Activated naive CD8-positive, alpha-beta T cell (primary cell): ENCODE measurements at regions not wholly inside any gene's neighbourhood (a gene's known extent, or its start where the extent isn't known, plus 50 kb on each side); places are given as distances from the start of the nearest gene placed in this dataset.
A peak's percentile ranks its signal among the peaks of the same experiment; 100 is the strongest.

Experiments used
- H3K27ac Mint-ChIP-seq: one replicate; pipeline ENCODE4 v1.8.0; 2021; ENCODE audit warnings: mixed read lengths
- H3K27me3 Mint-ChIP-seq: one replicate; pipeline ENCODE4 v1.8.0; 2021; ENCODE audit warnings: mixed read lengths
- H3K36me3 Mint-ChIP-seq: one replicate; pipeline ENCODE4 v1.8.0; 2021; ENCODE audit warnings: mixed read lengths
- H3K4me1 Mint-ChIP-seq: one replicate; pipeline ENCODE4 v1.8.0; 2021; ENCODE audit warnings: low read depth, mixed read lengths
- H3K4me3 Mint-ChIP-seq: one replicate; pipeline ENCODE4 v1.8.0; 2021; ENCODE audit warnings: mild to moderate bottlenecking, mixed read lengths
- H3K9me3 Mint-ChIP-seq: one replicate; pipeline ENCODE4 v1.8.0; 2021; ENCODE audit warnings: low read depth, mixed read lengths

GRCh38 chr1:234970401-234970730, 158.3 kb downstream of the TOMM20 start:
- Mint-ChIP-seq H3K36me3 (no peaks in the 10 kb centered on the region), H3K27ac (peak overlapping the region; percentile 58), H3K4me3 (peak overlapping the region; percentile 45), H3K4me1 (peaks cover 47% of the 10 kb centered on the region), H3K27me3 (no peaks in the 10 kb centered on the region), H3K9me3 (no peaks in the 10 kb centered on the region)

DNA sequence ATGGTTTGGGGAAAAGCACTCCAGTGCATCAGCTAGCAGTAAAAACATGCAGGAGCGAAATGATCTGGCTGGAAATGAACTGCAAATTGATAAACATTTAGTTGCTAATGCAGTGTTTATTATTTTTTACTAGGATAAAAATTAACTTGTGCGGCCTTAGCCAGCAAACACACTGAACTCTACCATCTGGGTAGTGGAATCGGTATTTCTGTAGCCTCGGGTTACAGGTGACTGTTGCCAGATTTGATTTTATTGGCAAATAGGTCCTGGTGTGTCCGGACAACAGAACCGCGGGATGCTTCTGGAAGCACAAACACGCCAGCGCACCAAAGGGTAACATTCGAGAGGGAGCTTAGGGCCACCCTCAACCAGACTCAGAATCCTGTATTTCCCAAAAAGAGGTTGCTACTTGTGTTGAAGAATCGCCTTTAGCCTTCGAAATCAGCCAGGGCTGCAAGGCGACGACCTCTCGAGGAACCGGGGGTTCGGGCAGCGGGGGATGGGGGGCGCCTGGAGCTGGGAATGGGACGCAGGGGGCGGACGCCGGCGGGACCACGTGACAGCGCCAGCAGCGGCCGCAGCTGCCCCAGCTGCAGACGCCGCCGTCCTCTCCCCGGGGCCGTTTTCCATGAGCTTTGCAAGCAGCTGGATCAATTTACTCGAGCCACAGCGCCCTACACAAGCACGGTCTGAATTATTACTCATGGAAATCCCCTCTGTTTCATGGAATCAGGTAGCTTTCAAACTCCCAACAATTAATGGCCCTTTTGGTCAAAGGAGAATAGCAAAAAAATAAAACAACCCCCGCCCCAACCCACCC, 158.8 kb downstream of the TOMM20 start:
- Mint-ChIP-seq H3K4me1 (peaks cover 47% of the 10 kb centered on the region), H3K27ac (no peak overlapping the region), H3K36me3 (peaks cover 3% of the 10 kb centered on the region), H3K27me3 (no peaks in the 10 kb centered on the region), H3K4me3 (peak overlapping the region; percentile 13), H3K9me3 (no peaks in the 10 kb centered on the region)

DNA sequence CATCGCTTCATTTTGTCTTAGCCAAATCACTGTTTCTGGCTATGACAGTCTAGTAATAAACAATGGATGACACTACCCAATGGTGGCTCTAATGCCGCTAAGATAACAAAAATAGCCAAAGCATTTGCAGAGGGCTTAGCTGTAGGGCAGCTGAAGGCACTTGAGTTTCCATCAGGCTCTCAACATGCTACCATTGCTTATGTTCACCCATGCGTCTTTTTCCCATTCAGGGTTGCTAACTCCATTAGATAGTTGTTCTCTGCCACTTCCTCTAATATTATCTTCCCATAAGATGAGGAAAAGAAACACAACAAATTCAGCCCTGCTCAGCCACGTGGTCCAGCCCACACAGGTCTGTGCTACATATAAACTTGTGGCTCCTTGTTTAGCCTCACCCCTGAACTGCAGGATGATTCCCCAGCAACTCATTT, 159.6 kb downstream of the TOMM20 start:
- Mint-ChIP-seq H3K27me3 (no peaks in the 10 kb centered on the region), H3K27ac (peak overlapping the region; percentile 70), H3K4me3 (no peak overlapping the region), H3K4me1 (peaks cover 54% of the 10 kb centered on the region), H3K36me3 (peaks cover 3% of the 10 kb centered on the region), H3K9me3 (no peaks in the 10 kb centered on the region)

- H3K4me3 Mint-ChIP-seq, result no peak overlapping the region
- H3K36me3 Mint-ChIP-seq, result peaks cover 4% of the 10 kb centered on the region
- no peaks in the 10 kb centered on the region for H3K27me3 Mint-ChIP-seq
- no peaks in the 10 kb centered on the region for H3K9me3 Mint-ChIP-seq
- H3K4me1 Mint-ChIP-seq, result peaks cover 59% of the 10 kb centered on the region
- no peak overlapping the region for H3K27ac Mint-ChIP-seq
Measured at GRCh38 chr1:234968451-234968850, 160.2 kb downstream of the TOMM20 start.

- Mint-ChIP-seq H3K4me1 (peaks cover 66% of the 10 kb centered on the region), H3K4me3 (no peak overlapping the region), H3K36me3 (peaks cover 5% of the 10 kb centered on the region), H3K27me3 (no peaks in the 10 kb centered on the region), H3K27ac (no peak overlapping the region), H3K9me3 (no peaks in the 10 kb centered on the region)
Measured at GRCh38 chr1:234967121-234967520, 161.5 kb downstream of the TOMM20 start.

- Mint-ChIP-seq H3K4me1 (peaks cover 65% of the 10 kb centered on the region), H3K4me3 (peak overlapping the region; percentile 40), H3K36me3 (peaks cover 5% of the 10 kb centered on the region), H3K9me3 (no peaks in the 10 kb centered on the region), H3K27ac (peak overlapping the region; percentile 99), H3K27me3 (no peaks in the 10 kb centered on the region)
Measured at GRCh38 chr1:234965111-234965510, 163.5 kb downstream of the TOMM20 start.

DNA sequence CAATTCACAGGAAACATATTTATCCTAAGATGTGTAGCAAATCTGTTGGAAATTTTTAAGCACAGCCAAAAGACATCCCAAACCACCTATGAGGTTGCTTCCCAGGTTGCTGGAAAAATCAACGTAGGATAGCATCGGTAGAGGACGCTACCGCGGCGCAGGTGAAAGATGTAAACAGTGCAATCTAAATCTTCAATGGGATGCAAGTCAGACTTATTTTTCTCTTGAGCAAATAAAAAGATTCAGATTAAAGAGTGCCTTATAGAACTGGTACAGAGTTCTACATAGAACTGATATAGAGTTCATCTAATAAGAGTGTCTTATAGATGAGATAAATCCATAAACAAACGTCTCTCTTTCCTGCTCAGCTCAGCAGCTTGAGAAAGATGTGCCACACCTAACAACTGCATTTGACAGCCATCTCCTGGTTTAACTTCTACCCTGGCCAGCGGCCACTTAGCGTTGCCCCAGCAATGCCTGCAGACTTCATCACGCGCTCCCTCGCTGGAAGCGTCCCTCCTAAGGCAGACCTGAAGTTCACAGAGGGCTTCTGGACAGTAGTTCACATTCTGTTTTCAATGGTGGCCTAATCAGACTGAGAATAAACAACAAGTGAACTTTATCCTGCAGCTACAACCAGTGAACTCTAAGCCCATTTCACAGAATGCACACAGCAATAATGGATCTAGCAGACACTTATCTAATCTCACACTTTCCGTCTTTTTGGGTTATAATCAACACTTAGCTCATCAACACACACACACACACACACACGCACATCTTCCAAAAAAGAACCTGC, 164.5 kb downstream of the TOMM20 start:
- H3K4me3 Mint-ChIP-seq, result peak overlapping the region; percentile 85
- peaks cover 5% of the 10 kb centered on the region for H3K36me3 Mint-ChIP-seq
- H3K9me3 Mint-ChIP-seq, result no peaks in the 10 kb centered on the region
- no peaks in the 10 kb centered on the region for H3K27me3 Mint-ChIP-seq
- H3K27ac Mint-ChIP-seq, result peak overlapping the region; percentile 99
- peaks cover 70% of the 10 kb centered on the region for H3K4me1 Mint-ChIP-seq

GRCh38 chr1:234963180-234963903, 165.3 kb downstream of the TOMM20 start:
- no peaks in the 10 kb centered on the region for H3K9me3 Mint-ChIP-seq
- H3K4me1 Mint-ChIP-seq, result peaks cover 70% of the 10 kb centered on the region
- no peaks in the 10 kb centered on the region for H3K27me3 Mint-ChIP-seq
- peak overlapping the region; percentile 99 for H3K27ac Mint-ChIP-seq
- H3K36me3 Mint-ChIP-seq, result peaks cover 5% of the 10 kb centered on the region
- peak overlapping the region; percentile 85 for H3K4me3 Mint-ChIP-seq

- Mint-ChIP-seq H3K4me1 (peaks cover 75% of the 10 kb centered on the region), H3K27me3 (no peaks in the 10 kb centered on the region), H3K9me3 (no peaks in the 10 kb centered on the region), H3K27ac (peak overlapping the region; percentile 99), H3K4me3 (peak overlapping the region; percentile 85), H3K36me3 (peaks cover 5% of the 10 kb centered on the region)
Measured at GRCh38 chr1:234962340-234962989, 166.2 kb downstream of the TOMM20 start.

GRCh38 chr1:234961456-234962339, 166.9 kb downstream of the TOMM20 start:
- Mint-ChIP-seq H3K36me3 (peaks cover 5% of the 10 kb centered on the region), H3K4me3 (peak overlapping the region; percentile 85), H3K4me1 (peaks cover 82% of the 10 kb centered on the region), H3K27me3 (no peaks in the 10 kb centered on the region), H3K27ac (peak overlapping the region; percentile 99), H3K9me3 (no peaks in the 10 kb centered on the region)

DNA sequence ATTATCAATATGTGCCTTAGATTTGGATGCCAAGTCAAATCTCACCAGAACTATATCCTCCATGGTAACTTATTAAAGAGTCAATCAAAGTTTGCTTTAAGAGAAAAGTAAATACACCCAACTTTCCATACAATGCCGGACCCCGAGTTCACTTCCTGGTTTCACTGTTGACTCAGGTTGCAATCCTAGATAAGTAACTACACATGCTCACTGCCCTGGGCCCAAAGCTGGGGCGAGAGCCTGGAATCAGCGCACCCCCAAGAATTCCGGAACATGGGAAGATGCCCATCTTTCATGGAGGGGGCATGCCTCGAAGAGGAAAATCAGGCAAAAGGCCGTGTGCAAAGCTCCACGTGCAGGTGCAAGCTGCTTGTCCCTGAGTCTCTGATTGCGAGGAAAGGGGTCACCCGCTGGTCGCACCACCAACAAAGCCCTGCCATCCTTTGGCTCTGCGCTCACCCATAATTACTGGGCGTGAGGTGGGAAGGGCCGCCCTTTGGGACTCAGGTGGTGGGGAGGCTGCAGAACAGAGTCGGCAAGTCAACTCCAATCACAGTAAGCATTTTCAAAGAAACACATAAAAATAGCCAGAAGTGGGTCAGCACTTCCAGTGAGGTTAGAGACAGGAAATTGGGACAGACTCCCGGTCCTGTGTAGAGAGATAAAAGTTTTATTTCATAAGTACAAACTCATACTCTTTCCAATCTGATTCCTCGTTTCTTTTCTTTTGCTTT, 167.7 kb downstream of the TOMM20 start:
- peaks cover 81% of the 10 kb centered on the region for H3K4me1 Mint-ChIP-seq
- H3K9me3 Mint-ChIP-seq, result no peaks in the 10 kb centered on the region
- no peak overlapping the region for H3K4me3 Mint-ChIP-seq
- H3K27me3 Mint-ChIP-seq, result no peaks in the 10 kb centered on the region
- peaks cover 5% of the 10 kb centered on the region for H3K36me3 Mint-ChIP-seq
- H3K27ac Mint-ChIP-seq, result no peak overlapping the region

DNA sequence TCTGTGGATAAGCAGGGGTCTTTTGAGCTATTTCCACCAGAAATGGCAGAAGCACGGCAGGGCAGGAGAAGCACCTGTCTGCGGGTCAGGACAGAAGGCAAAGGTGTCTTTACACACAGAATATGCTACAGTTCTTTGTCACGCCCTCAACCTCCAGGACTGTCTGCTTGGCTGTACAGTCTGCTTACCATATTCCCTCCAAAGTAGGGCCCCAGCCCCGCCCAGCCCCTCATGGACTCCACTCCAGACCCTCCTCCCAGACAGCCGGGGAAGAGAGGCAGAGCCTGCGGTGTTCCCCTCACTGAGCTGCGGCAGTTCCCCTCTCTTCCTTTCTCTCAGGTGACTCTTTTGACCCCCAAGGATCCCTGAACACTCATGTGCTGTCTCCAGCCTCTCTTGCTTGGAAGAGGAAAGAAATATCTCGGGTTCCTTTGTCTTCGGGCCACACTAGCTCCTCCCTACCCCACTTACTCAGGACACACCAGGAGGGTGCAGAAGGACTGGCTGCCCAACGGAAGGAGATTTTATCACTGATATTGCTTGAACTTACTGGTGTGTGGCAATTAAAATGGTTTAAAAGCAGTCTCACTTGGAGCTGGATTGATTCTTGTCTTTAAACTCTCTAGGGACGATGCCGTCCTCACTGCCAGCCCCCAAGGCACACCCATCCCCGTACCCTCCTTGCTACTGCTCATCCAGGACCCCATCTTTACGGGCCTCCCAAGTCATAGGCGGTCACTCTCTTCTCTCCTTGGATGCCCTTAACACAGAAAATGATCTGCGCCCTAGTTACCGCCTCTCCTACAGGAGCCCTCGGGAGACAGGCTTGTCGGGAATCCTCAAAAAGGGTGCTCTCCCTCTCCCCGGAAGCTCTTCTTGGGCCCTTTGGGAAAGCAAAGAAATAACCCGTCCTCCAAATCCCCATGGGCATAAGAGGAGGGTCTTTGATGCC, 169.7 kb downstream of the TOMM20 start:
- Mint-ChIP-seq H3K9me3 (no peaks in the 10 kb centered on the region), H3K27me3 (no peaks in the 10 kb centered on the region), H3K4me3 (no peak overlapping the region), H3K36me3 (peaks cover 2% of the 10 kb centered on the region), H3K4me1 (peaks cover 83% of the 10 kb centered on the region), H3K27ac (peak overlapping the region; percentile 66)
